BE2C (cell line): ENCODE measurements at regions not wholly inside any gene's neighbourhood (a gene's known extent, or its start where the extent isn't known, plus 50 kb on each side); places are given as distances from the start of the nearest gene placed in this dataset.

ENCODE experiments used
- DNase-seq: peaks from one replicate; pipeline ENCODE4 v3.0.0-alpha.2; 2020
- H3K27me3 ChIP-seq: fragments of 250-450 bp; sonication (Bioruptor Pico); 2 replicates; pipeline ENCODE4 v1.5.1; 2020; ENCODE audit warnings: mild to moderate bottlenecking
- H3K36me3 ChIP-seq: fragments of 250-450 bp; sonication (Bioruptor Pico); 2 replicates; pipeline ENCODE4 v1.5.1; 2020; ENCODE audit warnings: mild to moderate bottlenecking
- H3K4me1 ChIP-seq: fragments of 250-450 bp; sonication (Bioruptor Pico); 2 replicates; pipeline ENCODE4 v1.5.1; 2020
- H3K4me3 ChIP-seq: 2 replicates; pipeline ENCODE4 v1.5.1; 2011; ENCODE audit warnings: low read depth, low read length
- H3K9me3 ChIP-seq: fragments of 250-450 bp; sonication (Bioruptor Pico); 2 replicates; pipeline ENCODE4 v1.5.1; 2020
- TF ChIP-seq, protein P1 (sequence below): IDR thresholded peaks from 2 replicates; pipeline ENCODE4 v1.5.1; 2012; ENCODE audit warnings: mild to moderate bottlenecking, low read depth, low read length

DNA sequence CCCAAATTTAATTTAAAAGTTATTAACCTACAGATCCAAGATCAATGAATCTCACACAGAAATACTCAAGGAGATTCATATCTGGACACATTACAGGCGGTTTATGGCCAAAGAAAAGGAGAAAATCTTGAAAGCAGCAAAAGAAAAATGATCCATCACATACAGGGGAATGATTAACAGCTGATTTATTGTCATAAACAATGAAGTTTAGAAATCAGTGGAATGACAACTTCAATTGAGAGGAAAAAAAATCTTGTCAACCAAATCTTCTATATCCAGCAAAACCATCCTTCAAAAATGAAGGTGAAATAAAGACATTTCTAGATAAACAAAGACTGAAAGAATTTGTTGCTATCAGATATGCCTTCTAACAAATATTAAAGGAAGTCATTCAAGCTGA, 156.2 kb upstream of the SEMA6D start:
- no peaks in the 10 kb centered on the region for H3K27me3 ChIP-seq
- TF ChIP-seq, protein P1, sequence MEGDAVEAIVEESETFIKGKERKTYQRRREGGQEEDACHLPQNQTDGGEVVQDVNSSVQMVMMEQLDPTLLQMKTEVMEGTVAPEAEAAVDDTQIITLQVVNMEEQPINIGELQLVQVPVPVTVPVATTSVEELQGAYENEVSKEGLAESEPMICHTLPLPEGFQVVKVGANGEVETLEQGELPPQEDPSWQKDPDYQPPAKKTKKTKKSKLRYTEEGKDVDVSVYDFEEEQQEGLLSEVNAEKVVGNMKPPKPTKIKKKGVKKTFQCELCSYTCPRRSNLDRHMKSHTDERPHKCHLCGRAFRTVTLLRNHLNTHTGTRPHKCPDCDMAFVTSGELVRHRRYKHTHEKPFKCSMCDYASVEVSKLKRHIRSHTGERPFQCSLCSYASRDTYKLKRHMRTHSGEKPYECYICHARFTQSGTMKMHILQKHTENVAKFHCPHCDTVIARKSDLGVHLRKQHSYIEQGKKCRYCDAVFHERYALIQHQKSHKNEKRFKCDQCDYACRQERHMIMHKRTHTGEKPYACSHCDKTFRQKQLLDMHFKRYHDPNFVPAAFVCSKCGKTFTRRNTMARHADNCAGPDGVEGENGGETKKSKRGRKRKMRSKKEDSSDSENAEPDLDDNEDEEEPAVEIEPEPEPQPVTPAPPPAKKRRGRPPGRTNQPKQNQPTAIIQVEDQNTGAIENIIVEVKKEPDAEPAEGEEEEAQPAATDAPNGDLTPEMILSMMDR = no peak
- no peaks in the 10 kb centered on the region for H3K9me3 ChIP-seq
- no peak overlapping the region for H3K4me3 ChIP-seq
- no peaks in the 10 kb centered on the region for H3K4me1 ChIP-seq
- DNase-seq = no peak
- H3K36me3 ChIP-seq = no peaks in the 10 kb centered on the region

DNA sequence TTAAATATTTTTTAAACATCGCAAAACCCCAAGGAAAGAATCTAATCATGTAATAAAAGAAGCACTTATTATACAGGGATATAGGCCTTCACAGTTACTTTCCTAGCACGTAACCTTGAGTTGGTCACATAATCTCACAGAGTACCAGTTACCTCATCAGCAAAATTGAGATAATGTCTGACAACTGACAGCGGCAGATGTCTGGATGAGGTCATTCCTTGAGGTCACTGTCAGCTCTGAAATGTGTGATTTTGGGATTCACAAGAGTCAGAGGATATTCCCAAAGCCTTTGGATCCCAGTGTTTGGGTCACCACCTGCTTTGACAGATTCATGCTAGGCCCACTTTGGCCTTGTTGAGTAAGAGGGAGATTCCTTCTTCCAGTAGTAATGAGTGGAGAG, 151.4 kb upstream of the SEMA6D start:
- DNase-seq = no peak
- Histone ChIP-seq H3K36me3 (no peaks in the 10 kb centered on the region), H3K4me1 (no peaks in the 10 kb centered on the region), H3K4me3 (no peak overlapping the region), H3K27me3 (no peaks in the 10 kb centered on the region), H3K9me3 (no peaks in the 10 kb centered on the region)
- TF ChIP-seq, protein P1 = no peak

DNA sequence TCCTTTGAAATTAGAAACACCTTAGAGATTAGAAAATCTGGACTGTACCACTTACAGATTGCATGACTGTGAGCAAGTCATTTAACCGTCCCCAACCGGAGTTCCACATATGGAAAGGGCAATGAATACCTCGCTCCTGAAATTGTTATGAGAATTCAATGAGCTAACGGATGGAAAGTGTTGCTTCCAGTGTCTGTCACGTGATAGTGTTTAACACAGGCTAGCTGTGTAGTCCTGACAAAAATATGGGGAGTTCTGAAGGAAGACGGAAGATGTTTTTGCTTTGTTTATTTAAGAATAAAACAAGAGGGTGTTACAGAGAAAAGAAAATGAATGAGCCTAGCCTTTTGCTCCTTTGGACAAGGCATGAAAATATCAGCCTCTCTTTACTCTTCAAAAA, 150.7 kb upstream of the SEMA6D start:
- Histone ChIP-seq H3K4me3 (no peak overlapping the region), H3K27me3 (no peaks in the 10 kb centered on the region), H3K36me3 (no peaks in the 10 kb centered on the region), H3K4me1 (no peaks in the 10 kb centered on the region), H3K9me3 (no peaks in the 10 kb centered on the region)
- no peak for DNase-seq
- TF ChIP-seq, protein P1 = no peak

DNA sequence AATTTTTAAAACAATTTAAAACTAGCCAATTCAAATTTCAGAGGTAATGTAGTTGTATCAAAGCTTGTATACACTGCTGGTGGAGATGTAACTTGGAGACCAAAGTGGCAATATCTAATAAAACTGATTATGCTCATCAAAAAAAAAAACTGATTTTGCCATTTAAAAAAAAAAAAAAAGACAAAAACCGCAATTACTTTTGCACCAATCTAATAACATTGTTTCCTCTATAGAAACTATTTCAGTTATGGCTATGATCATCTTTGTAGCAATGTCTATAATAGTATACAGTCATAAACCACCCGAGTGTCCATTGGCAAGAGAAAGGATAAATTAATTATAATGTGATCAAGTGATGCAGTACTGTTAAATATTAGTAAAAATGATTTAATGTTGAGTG, 149.3 kb upstream of the SEMA6D start:
- Histone ChIP-seq H3K4me1 (no peaks in the 10 kb centered on the region), H3K9me3 (no peaks in the 10 kb centered on the region), H3K27me3 (no peaks in the 10 kb centered on the region), H3K36me3 (no peaks in the 10 kb centered on the region), H3K4me3 (no peak overlapping the region)
- no peak for DNase-seq
- TF ChIP-seq, protein P1 = no peak

DNA sequence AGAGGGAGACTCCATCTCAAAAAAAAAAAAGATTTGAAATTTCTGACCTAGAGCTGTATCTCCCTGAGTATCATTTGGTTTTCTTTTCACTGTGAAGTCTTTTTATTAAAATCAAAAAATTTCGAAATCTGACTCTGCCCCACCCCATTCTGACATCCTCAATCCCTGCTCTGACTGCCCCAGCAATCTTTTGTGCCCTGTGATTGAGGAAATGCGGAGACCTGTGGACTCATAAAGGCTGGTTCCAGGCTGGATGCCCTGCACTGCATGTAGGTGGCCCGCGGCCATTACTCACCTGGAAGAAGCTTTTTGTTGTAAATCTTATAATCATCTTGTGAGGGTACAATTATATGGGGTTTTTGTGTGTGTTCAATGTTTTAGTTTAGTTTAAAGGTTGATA, 147.3 kb upstream of the SEMA6D start:
- Histone ChIP-seq H3K27me3 (no peaks in the 10 kb centered on the region), H3K36me3 (no peaks in the 10 kb centered on the region), H3K4me3 (no peak overlapping the region), H3K9me3 (no peaks in the 10 kb centered on the region), H3K4me1 (no peaks in the 10 kb centered on the region)
- TF ChIP-seq, protein P1 = no peak
- DNase-seq = no peak

DNA sequence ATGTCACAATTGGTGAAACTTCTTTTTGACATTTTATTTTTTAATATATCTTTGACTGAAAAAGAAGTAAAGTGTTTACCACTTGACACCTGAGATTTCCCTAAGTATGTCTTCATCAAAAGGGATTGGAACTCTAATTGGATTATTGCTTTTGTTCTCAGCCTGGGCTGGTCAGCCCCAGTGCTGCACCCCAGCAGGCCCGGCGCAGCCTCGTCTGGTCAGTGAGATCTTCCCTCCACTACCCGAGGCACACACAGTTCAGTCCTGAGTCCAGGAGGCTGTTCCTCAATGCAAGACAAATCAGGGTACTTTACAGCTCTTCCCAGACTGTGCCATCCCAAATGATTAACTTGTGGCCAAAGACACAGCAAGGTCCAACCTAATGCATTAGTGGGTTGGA, 146.9 kb upstream of the SEMA6D start:
- Histone ChIP-seq H3K4me1 (no peaks in the 10 kb centered on the region), H3K9me3 (no peaks in the 10 kb centered on the region), H3K27me3 (no peaks in the 10 kb centered on the region), H3K4me3 (no peak overlapping the region), H3K36me3 (no peaks in the 10 kb centered on the region)
- TF ChIP-seq, protein P1 = no peak
- DNase-seq = no peak
